MCF 10A (cell line): ENCODE measurements at regions not wholly inside any gene's neighbourhood (a gene's known extent, or its start where the extent isn't known, plus 50 kb on each side); places are given as distances from the start of the nearest gene placed in this dataset.

Experiments used
- BruUV-seq: library from RNA; stranded (reverse); fragments of 400-500 nt; replicated peaks from 2 replicates; lab custom pipeline; 2021; lab: Mats Ljungman, UMichigan
- CTCF ChIA-PET: fragments of 300-600 bp; sonication (Branson Sonifier 250); formaldehyde crosslinking; extraction: SDS; loops from one replicate; lab custom pipeline; 2021; ENCODE audit warnings: antibody characterized with exemption, inconsistent platforms; lab: Yijun Ruan, JAX
- POLR2A ChIA-PET: fragments of 300-600, 350-650 bp; sonication (Branson Sonifier 250); formaldehyde crosslinking; extraction: SDS; loops from one replicate; lab custom pipeline; 2020; ENCODE audit warnings: antibody characterized with exemption, inconsistent platforms; lab: Yijun Ruan, JAX
- DNase-seq: peaks from one replicate; pipeline ENCODE4 v3.0.0-alpha.2; 2018; ENCODE audit not compliant: unreplicated experiment
- H3K27ac Mint-ChIP-seq: one replicate; pipeline ENCODE4 v1.8.0; 2022; ENCODE audit warnings: mild to moderate bottlenecking, low read depth, mixed read lengths; ENCODE audit not compliant: unreplicated experiment
- H3K27me3 Mint-ChIP-seq: one replicate; pipeline ENCODE4 v1.8.0; 2022; ENCODE audit warnings: mixed read lengths; ENCODE audit not compliant: insufficient read depth, unreplicated experiment
- H3K36me3 Mint-ChIP-seq: one replicate; pipeline ENCODE4 v1.8.0; 2022; ENCODE audit warnings: mild to moderate bottlenecking, moderate library complexity, mixed read lengths; ENCODE audit not compliant: insufficient read depth, unreplicated experiment
- H3K4me1 Mint-ChIP-seq: one replicate; pipeline ENCODE4 v1.8.0; 2022; ENCODE audit warnings: mixed read lengths; ENCODE audit not compliant: insufficient read depth, unreplicated experiment
- H3K4me3 Mint-ChIP-seq: one replicate; pipeline ENCODE4 v1.8.0; 2022; ENCODE audit warnings: mild to moderate bottlenecking, moderate library complexity, mixed read lengths; ENCODE audit not compliant: unreplicated experiment
- H3K9me3 Mint-ChIP-seq: one replicate; pipeline ENCODE4 v1.8.0; 2022; ENCODE audit warnings: mixed read lengths; ENCODE audit not compliant: unreplicated experiment
- CTCF ChIP-seq: fragments of 200-600 bp; IDR thresholded peaks from one replicate; pipeline ENCODE4 v1.8.0; 2022; ENCODE audit warnings: antibody characterized with exemption, mild to moderate bottlenecking; ENCODE audit not compliant: unreplicated experiment
- intact Hi-C: fragments of 100-400 bp; cut with micrococcal nuclease; formaldehyde crosslinking; loops from 2 replicates; pipeline ENCODE4 v1.14.1; 2022

- Mint-ChIP-seq H3K9me3 (peaks cover 10% of the 10 kb centered on the region), H3K4me3 (no peak overlapping the region), H3K36me3 (peaks cover 5% of the 10 kb centered on the region), H3K4me1 (no peaks in the 10 kb centered on the region), H3K27ac (no peak overlapping the region), H3K27me3 (no peaks in the 10 kb centered on the region)
- no TSS peak for BruUV-seq
- TF ChIP-seq CTCF, result no peak
- no peak for DNase-seq
- ChIA-PET CTCF (no interaction called here), POLR2A (no interaction called here)
- intact Hi-C loops, result no loop called here
These were observed 56.9 kb downstream of the SOWAHB start for GRCh38 chr4:76841026-76841425.

GRCh38 chr4:76836860-76837562 is 60.9 kb downstream of the SOWAHB start:
- Mint-ChIP-seq H3K9me3 (peaks cover 10% of the 10 kb centered on the region), H3K36me3 (peaks cover 5% of the 10 kb centered on the region), H3K4me3 (no peak overlapping the region), H3K27me3 (no peaks in the 10 kb centered on the region), H3K4me1 (no peaks in the 10 kb centered on the region), H3K27ac (no peak overlapping the region)
- BruUV-seq, result no TSS peak
- no peak for TF ChIP-seq CTCF
- CTCF ChIA-PET, result interaction anchor here (0.7 kb wide), 1 partner anchor 23 kb away, joined by 3 read pairs; no protein-coding TSS in a partner anchor
- intact Hi-C loops, result no loop called here
- no peak for DNase-seq
- POLR2A ChIA-PET, result no interaction called here
